HepG2 (cell line): ENCODE measurements at regions not wholly inside any gene's neighbourhood (a gene's known extent, or its start where the extent isn't known, plus 50 kb on each side); places are given as distances from the start of the nearest gene placed in this dataset.

Experiments
- ATAC-seq: fragments of 200-7000 bp; cut with Tn5 transposase; 3 replicates; pipeline ENCODE4 v1.9.1; 2020; ENCODE audit warnings: mild to moderate bottlenecking, moderate library complexity
- BruUV-seq: library from RNA; stranded (reverse); fragments of 400-500 nt; replicated peaks from 2 replicates; lab custom pipeline; 2021; lab: Mats Ljungman, UMichigan
- CTCF ChIA-PET: fragments of 300-600 bp; formaldehyde crosslinking; extraction: SDS; loops from one replicate; lab custom pipeline; 2021; ENCODE audit warnings: low total read pairs, inconsistent platforms, low intra/inter-chr PET ratio; lab: Yijun Ruan, JAX
- POLR2A ChIA-PET: fragments of 350-600 bp; sonication (Branson Sonifier 250); formaldehyde crosslinking; loops from one replicate; lab custom pipeline; 2020; ENCODE audit warnings: antibody characterized with exemption, inconsistent platforms; lab: Yijun Ruan, JAX
- DNase-seq: peaks from one replicate; pipeline ENCODE4 v3.0.0-alpha.2; 2015; ENCODE audit warnings: low spot score
- FAIRE-seq: peaks from 3 replicates; lab custom pipeline; 2011; peaks lifted over from hg19 to GRCh38; lab: Jason Lieb, UNC
- H2AFZ ChIP-seq: one replicate; pipeline ENCODE4 v1.6.1; 2011; ENCODE audit warnings: low read length, inconsistent platforms
- H3K27ac ChIP-seq: fragments of 300-600 bp; 3 replicates; pipeline ENCODE4 v1.8.0; 2011; ENCODE audit warnings: mixed run types, mild to moderate bottlenecking, mixed read lengths, low read length, inconsistent platforms; ENCODE audit not compliant: insufficient read depth; ENCODE audit errors: extremely low read length
- H3K27me3 ChIP-seq, 2 experiments: fragments of 200-600 bp in 1 of 2; 2 replicates in 1 of 2; 3 replicates in 1 of 2; pipeline versions ENCODE4 v1.6.0 to v1.8.0; 2011; ENCODE audit warnings: low read length in 2 of 2, mild to moderate bottlenecking in 2 of 2, moderate library complexity in 2 of 2, inconsistent platforms in 1 of 2; ENCODE audit not compliant: insufficient read depth in 2 of 2, control insufficient read depth in 1 of 2
- H3K36me3 ChIP-seq, 2 experiments: fragments of 200-600 bp in 1 of 2; replicated peaks in 1 of 2; 2 replicates in 1 of 2; 3 replicates in 1 of 2; pipeline versions ENCODE4 v1.5.1 to v1.8.0; 2011; ENCODE audit warnings: low read length in 2 of 2, inconsistent platforms in 1 of 2; ENCODE audit not compliant: insufficient read depth in 2 of 2, control insufficient read depth in 1 of 2
- H3K4me1 ChIP-seq: 2 replicates; pipeline ENCODE4 v1.5.1; 2012; ENCODE audit warnings: low read length, inconsistent platforms; ENCODE audit not compliant: insufficient read depth
- H3K4me2 ChIP-seq: 2 replicates; pipeline ENCODE4 v1.6.0; 2011; ENCODE audit warnings: low read depth, low read length, inconsistent platforms
- H3K4me3 ChIP-seq, 3 experiments: fragments of 200-600 bp in 1 of 3; sonication (generic), shearing (Covaris generic) in 1 of 3; replicated peaks in 1 of 3; 2 replicates each; pipeline ENCODE4 v1.5.1; 2011 to 2016; ENCODE audit warnings: low read length in 3 of 3, inconsistent platforms in 2 of 3, low read depth in 2 of 3, mild to moderate bottlenecking in 2 of 3, control low read depth in 1 of 3, mixed read lengths in 1 of 3; ENCODE audit not compliant: insufficient read depth in 1 of 3
- H3K79me2 ChIP-seq: one replicate; pipeline ENCODE4 v1.6.1; 2011; ENCODE audit warnings: low read length, inconsistent platforms; ENCODE audit not compliant: insufficient read depth
- H3K9ac ChIP-seq: 2 replicates; pipeline ENCODE4 v1.6.0; 2011; ENCODE audit warnings: mild to moderate bottlenecking, low read depth, low read length, inconsistent platforms; ENCODE audit not compliant: insufficient read depth
- H3K9me3 ChIP-seq: 2 replicates; pipeline ENCODE4 v1.5.1; 2012; ENCODE audit warnings: mild to moderate bottlenecking, low read length
- H4K20me1 ChIP-seq: 2 replicates; pipeline ENCODE4 v1.6.0; 2011; ENCODE audit warnings: inconsistent platforms, mild to moderate bottlenecking, low read length, moderate library complexity; ENCODE audit not compliant: insufficient read depth
- FOXA1 ChIP-seq, 2 experiments: fragments of 450-650 bp in 1 of 2; sonication (generic) in 1 of 2; formaldehyde crosslinking in 1 of 2; IDR thresholded peaks; 2 replicates each; pipeline versions ENCODE4 v1.4.0 to v1.6.1; 2016 to 2020; ENCODE audit warnings: missing genetic modification reagents in 1 of 2
- HNRNPK ChIP-seq: fragments of 200-400 bp; formaldehyde crosslinking; IDR thresholded peaks from 2 replicates; pipeline ENCODE4 v1.6.1; 2018; ENCODE audit warnings: low read length, low read depth, moderate library complexity, mild to moderate bottlenecking; ENCODE audit not compliant: poor library complexity, severe bottlenecking
- HNRNPLL ChIP-seq: fragments of 200-400 bp; formaldehyde crosslinking; IDR thresholded peaks from 2 replicates; pipeline ENCODE4 v1.6.1; 2017; ENCODE audit warnings: mild to moderate bottlenecking, low read depth, low read length; ENCODE audit not compliant: poor library complexity, severe bottlenecking
- HOXA7 ChIP-seq: sonication (generic); formaldehyde crosslinking; IDR thresholded peaks from 2 replicates; pipeline ENCODE4 v1.8.1; 2022; ENCODE audit warnings: mild to moderate bottlenecking, missing genetic modification reagents, moderate library complexity
- MAFF ChIP-seq: IDR thresholded peaks from 2 replicates; pipeline ENCODE4 v1.6.1; 2011; ENCODE audit warnings: low read depth, low read length, improper control_type of control experiment
- MXD4 ChIP-seq: IDR thresholded peaks from 2 replicates; pipeline ENCODE4 v1.6.1; 2016; ENCODE audit warnings: mild to moderate bottlenecking, missing biosample characterization, missing genetic modification reagents
- MYNN ChIP-seq: sonication (generic); formaldehyde crosslinking; IDR thresholded peaks from 2 replicates; pipeline ENCODE4 v1.4.0; 2020; ENCODE audit warnings: mild to moderate bottlenecking, low read depth, missing genetic modification reagents
- NFIC ChIP-seq: IDR thresholded peaks from 2 replicates; pipeline ENCODE4 v1.6.1; 2012; ENCODE audit warnings: mild to moderate bottlenecking, low read length, inconsistent platforms
- NR3C1 ChIP-seq: sonication (generic); formaldehyde crosslinking; IDR thresholded peaks from 2 replicates; pipeline ENCODE4 v1.4.0; 2020; ENCODE audit warnings: missing genetic modification reagents
- ZNF572 ChIP-seq: sonication (generic); formaldehyde crosslinking; IDR thresholded peaks from 2 replicates; pipeline ENCODE4 v1.5.1; 2020; ENCODE audit warnings: mild to moderate bottlenecking, missing genetic modification reagents
- WGBS: methylation state at CpG from one replicate; pipeline ENCODE4 v1.1.6; 2017; ENCODE audit warnings: low lambda C conversion rate; 5-methylcytosine and 5-hydroxymethylcytosine counted together
- in situ Hi-C: cut with HindIII; loops from 2 replicates; pipeline ENCODE4 v1.10.0; 2017; ENCODE audit warnings: low pct_unique_long_range_greater_than_20kb; ENCODE audit not compliant: extremely low pct_ligation_motif_present
- intact Hi-C: fragments of 100-400 bp; cut with micrococcal nuclease; formaldehyde crosslinking; loops from one replicate; pipeline ENCODE4 v1.10.0; 2022; ENCODE audit not compliant: unreplicated experiment
- TF ChIP-seq, protein P1 (sequence below): sonication (generic); formaldehyde crosslinking; IDR thresholded peaks from 2 replicates; pipeline ENCODE4 v1.8.1; 2023; ENCODE audit warnings: missing genetic modification reagents, inconsistent platforms, borderline replicate concordance

- 3% methylated on average over 3 of the region's 3 CpGs for WGBS
- ChIA-PET POLR2A (no interaction called here), CTCF (no interaction called here)
- H3K4me2 ChIP-seq: no peak overlapping the region
- H4K20me1 ChIP-seq: no peaks in the 10 kb centered on the region
- no peak overlapping the region for H2AFZ ChIP-seq
- intact Hi-C loops (no loop called here), in situ Hi-C loops (no loop called here)
- TF ChIP-seq, protein P1, sequence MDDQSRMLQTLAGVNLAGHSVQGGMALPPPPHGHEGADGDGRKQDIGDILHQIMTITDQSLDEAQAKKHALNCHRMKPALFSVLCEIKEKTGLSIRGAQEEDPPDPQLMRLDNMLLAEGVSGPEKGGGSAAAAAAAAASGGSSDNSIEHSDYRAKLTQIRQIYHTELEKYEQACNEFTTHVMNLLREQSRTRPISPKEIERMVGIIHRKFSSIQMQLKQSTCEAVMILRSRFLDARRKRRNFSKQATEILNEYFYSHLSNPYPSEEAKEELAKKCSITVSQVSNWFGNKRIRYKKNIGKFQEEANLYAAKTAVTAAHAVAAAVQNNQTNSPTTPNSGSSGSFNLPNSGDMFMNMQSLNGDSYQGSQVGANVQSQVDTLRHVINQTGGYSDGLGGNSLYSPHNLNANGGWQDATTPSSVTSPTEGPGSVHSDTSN (CRISPR knock-in tag): no peak
- TF ChIP-seq HNRNPK: peak; percentile 34
- no peaks in the 10 kb centered on the region for H3K36me3 ChIP-seq
- H3K27me3 ChIP-seq: no peaks in the 10 kb centered on the region; a peak in 1 of 5 replicates
- H3K4me3 ChIP-seq: no peak overlapping the region
- H3K9me3 ChIP-seq: no peaks in the 10 kb centered on the region
- H3K4me1 ChIP-seq: no peaks in the 10 kb centered on the region
- ATAC-seq: no peak
- H3K27ac ChIP-seq: no peak overlapping the region
- no TSS peak for BruUV-seq
- no peaks in the 10 kb centered on the region for H3K79me2 ChIP-seq
- FAIRE-seq: no peak
- H3K9ac ChIP-seq: no peak overlapping the region
- DNase-seq: no peak
Observed at GRCh38 chr4:81876106-81876505, 404.4 kb upstream of the RASGEF1B start.

DNA sequence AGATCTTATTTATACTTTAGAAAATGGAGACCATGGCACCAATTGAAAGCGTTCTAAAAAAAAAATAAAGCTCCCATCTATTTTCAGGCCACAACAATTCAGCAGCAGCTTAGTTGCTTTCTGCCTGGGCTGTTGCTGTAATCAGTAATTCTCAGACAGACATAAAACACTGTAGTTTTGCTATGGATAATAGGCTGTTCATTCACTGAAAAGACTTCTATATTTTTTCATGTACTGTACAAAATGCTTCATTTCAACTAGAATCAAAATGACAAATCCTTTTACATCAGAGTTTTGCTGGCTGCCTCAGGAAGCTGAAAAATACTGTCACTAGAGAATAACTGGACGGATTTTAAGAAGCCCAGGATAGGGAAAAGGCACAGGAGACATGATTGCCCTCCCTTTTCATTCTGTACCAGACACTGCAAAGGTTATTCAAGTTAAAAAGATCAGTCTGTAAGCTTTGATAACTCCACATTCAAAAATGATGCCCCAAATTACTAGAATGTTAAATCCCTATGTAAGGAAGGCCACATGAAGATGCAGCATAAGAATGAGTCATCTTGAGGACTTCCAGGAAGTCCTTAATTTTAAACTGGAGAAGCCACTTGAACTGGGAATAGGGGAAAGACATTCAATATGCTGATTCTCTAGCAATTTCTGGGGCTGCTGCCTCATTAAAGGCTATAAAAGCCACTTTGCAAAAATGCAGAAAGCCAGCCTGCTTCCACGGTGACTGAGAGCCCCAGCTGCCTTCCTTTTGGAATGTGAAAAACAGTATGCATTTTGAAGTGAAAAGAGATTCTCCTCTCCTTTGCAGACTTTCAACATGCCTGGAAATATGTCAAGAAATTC, 403.2 kb upstream of the RASGEF1B start:
- ChIA-PET POLR2A (no interaction called here), CTCF (no interaction called here)
- no TSS peak for BruUV-seq
- H3K79me2 ChIP-seq: no peaks in the 10 kb centered on the region
- H3K4me2 ChIP-seq: no peak overlapping the region
- no peaks in the 10 kb centered on the region; a peak in 1 of 5 replicates for H3K27me3 ChIP-seq
- no peaks in the 10 kb centered on the region for H3K9me3 ChIP-seq
- ATAC-seq (no peak), DNase-seq (no peak), FAIRE-seq (no peak)
- H3K4me1 ChIP-seq: no peaks in the 10 kb centered on the region
- intact Hi-C loops: no loop called here
- H3K4me3 ChIP-seq: no peak overlapping the region
- TF ChIP-seq MXD4 (no peak), NFIC (no peak), ZNF572 (CRISPR knock-in tag) (no peak), HNRNPLL (no peak), MAFF (no peak), MYNN (CRISPR knock-in tag) (no peak), NR3C1 (CRISPR knock-in tag) (no peak), FOXA1 (IDR thresholded peaks at IDR 0.05) (no peak), FOXA1 (CRISPR knock-in tag; IDR thresholded peaks at IDR 0.05) (no peak), HOXA7 (CRISPR knock-in tag) (no peak)
- no peak overlapping the region for H2AFZ ChIP-seq
- H4K20me1 ChIP-seq: no peaks in the 10 kb centered on the region
- WGBS: 0% methylated on average over 3 of the region's 3 CpGs
- H3K27ac ChIP-seq: no peak overlapping the region
- H3K9ac ChIP-seq: no peak overlapping the region
- in situ Hi-C loops: no loop called here
- no peaks in the 10 kb centered on the region for H3K36me3 ChIP-seq
